ENCODE measurements at regions not wholly inside any gene's neighbourhood (a gene's known extent, or its start where the extent isn't known, plus 50 kb on each side); places are given as distances from the start of the nearest gene placed in this dataset.

DNA sequence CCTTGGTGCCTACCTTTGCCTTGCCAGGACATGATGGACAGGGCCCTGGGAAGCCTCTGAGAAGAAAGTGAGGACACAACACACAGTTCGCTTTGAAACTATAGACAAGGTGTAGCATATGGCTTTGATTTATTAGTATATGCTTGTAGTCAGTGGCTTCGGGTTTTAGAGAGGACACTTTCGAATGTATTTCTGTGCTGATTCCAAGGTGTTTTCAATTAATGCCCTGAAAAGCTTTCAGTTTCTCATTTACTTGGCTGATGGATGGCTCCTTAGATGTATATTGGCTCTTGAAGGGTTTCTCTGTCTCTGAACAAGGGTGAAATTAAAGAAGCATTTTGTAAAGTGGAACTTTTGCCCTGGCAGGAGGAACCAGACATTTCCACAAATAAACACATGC, 106.9 kb downstream of the POSTN start:
- Mint-ChIP-seq H3K36me3 (ENCODE audit: low read depth) (no peaks in the 10 kb centered on the region), H3K9me3 (no peaks in the 10 kb centered on the region), H3K27me3 (no peaks in the 10 kb centered on the region), H3K4me3 (no peak overlapping the region), H3K4me1 (ENCODE audit: low read depth) (no peaks in the 10 kb centered on the region), H3K27ac (no peak overlapping the region)
- no peak overlapping the region for H3K4me3 ChIP-seq (ENCODE audit: low read length)
- DNase-seq: no peak
- CTCF ChIA-PET: no interaction called here
- H3K9me3 ChIP-seq (ENCODE audit: control insufficient read depth in 1 of 2, insufficient read depth in 1 of 2, low read length in 2 of 2): no peaks in the 10 kb centered on the region
- H3K36me3 ChIP-seq (ENCODE audit: insufficient read depth, low read length): no peaks in the 10 kb centered on the region
- intact Hi-C loops (cut with DNase I, micrococcal nuclease): no loop called here
- H3K4me1 ChIP-seq (ENCODE audit: insufficient read depth, low read length): no peaks in the 10 kb centered on the region
- TF ChIP-seq, protein P1, sequence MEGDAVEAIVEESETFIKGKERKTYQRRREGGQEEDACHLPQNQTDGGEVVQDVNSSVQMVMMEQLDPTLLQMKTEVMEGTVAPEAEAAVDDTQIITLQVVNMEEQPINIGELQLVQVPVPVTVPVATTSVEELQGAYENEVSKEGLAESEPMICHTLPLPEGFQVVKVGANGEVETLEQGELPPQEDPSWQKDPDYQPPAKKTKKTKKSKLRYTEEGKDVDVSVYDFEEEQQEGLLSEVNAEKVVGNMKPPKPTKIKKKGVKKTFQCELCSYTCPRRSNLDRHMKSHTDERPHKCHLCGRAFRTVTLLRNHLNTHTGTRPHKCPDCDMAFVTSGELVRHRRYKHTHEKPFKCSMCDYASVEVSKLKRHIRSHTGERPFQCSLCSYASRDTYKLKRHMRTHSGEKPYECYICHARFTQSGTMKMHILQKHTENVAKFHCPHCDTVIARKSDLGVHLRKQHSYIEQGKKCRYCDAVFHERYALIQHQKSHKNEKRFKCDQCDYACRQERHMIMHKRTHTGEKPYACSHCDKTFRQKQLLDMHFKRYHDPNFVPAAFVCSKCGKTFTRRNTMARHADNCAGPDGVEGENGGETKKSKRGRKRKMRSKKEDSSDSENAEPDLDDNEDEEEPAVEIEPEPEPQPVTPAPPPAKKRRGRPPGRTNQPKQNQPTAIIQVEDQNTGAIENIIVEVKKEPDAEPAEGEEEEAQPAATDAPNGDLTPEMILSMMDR (IDR thresholded peaks at IDR 0.05): no peak
- POLR2A ChIA-PET: no interaction called here
- no peak for ATAC-seq (ENCODE audit: poor library complexity)
- no peak overlapping the region for H3K27ac ChIP-seq (ENCODE audit: low read depth in 1 of 2, low read length in 2 of 2)
- no peaks in the 10 kb centered on the region for H3K27me3 ChIP-seq (ENCODE audit: control insufficient read depth in 1 of 2, insufficient read depth in 2 of 2, low read length in 2 of 2)

DNA sequence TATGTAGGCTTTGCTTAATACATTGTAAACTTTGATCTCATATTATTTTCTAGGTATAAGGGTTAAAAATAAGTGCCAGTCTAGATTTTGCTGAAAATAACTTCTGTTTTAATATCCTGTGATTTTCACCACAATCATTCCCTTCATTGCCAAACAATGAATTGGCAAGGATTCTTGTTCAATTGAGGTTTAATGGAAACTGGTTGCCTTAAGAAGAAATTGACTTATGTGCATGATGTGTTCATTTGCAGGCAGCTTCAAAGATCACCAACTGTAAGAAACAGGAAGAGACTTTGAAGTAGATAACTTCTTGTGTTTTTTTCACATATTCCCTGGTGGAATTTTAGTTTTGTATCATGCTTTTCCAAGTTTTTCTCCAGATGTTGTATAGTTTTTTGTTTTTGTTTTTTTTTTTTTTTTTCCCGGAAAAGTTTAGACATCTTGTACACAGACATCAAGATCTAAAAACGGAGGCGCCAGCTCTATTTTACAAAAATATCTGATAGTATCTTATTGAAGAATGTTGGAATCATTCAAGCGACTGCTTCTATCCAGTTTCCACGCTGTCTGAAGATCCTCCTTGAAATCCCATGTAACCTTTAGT, 108.3 kb downstream of the POSTN start:
- no peaks in the 10 kb centered on the region for H3K9me3 ChIP-seq (ENCODE audit: control insufficient read depth in 1 of 2, insufficient read depth in 1 of 2, low read length in 2 of 2)
- ChIA-PET CTCF (no interaction called here), POLR2A (no interaction called here)
- Mint-ChIP-seq H3K36me3 (ENCODE audit: low read depth) (no peaks in the 10 kb centered on the region), H3K4me1 (ENCODE audit: low read depth) (no peaks in the 10 kb centered on the region), H3K27ac (no peak overlapping the region), H3K4me3 (no peak overlapping the region), H3K9me3 (no peaks in the 10 kb centered on the region), H3K27me3 (no peaks in the 10 kb centered on the region)
- no peak overlapping the region for H3K4me3 ChIP-seq (ENCODE audit: low read length)
- no peaks in the 10 kb centered on the region for H3K27me3 ChIP-seq (ENCODE audit: control insufficient read depth in 1 of 2, insufficient read depth in 2 of 2, low read length in 2 of 2)
- ATAC-seq (ENCODE audit: poor library complexity) (no peak), DNase-seq (no peak)
- no peak overlapping the region for H3K27ac ChIP-seq (ENCODE audit: low read depth in 1 of 2, low read length in 2 of 2)
- intact Hi-C loops (cut with DNase I, micrococcal nuclease): no loop called here
- H3K4me1 ChIP-seq (ENCODE audit: insufficient read depth, low read length): no peaks in the 10 kb centered on the region
- TF ChIP-seq, protein P1 (IDR thresholded peaks at IDR 0.05): no peak
- no peaks in the 10 kb centered on the region for H3K36me3 ChIP-seq (ENCODE audit: insufficient read depth, low read length)

DNA sequence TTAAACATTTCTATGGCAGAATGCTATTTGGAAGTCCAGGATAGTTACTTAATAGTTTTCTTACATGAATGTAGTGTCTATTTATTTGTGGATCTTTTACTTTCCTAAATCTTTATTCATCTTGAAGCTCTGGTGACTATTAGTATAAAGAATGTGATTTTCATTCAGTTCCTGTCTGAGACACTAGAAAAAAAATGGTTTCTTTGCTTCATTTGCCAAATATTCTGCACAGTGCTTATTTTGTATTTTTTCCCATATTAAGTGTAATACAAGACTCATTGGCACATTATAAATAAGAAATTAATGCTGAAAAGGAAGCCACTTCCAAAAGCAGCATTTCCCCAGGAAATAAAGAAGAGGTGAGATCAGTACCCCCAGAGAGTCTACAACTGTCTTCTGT, 109.8 kb downstream of the POSTN start:
- no peak overlapping the region for H3K27ac ChIP-seq (ENCODE audit: low read depth in 1 of 2, low read length in 2 of 2)
- no peaks in the 10 kb centered on the region for H3K27me3 ChIP-seq (ENCODE audit: control insufficient read depth in 1 of 2, insufficient read depth in 2 of 2, low read length in 2 of 2)
- no peak overlapping the region for H3K4me3 ChIP-seq (ENCODE audit: low read length)
- no peaks in the 10 kb centered on the region for H3K27me3 Mint-ChIP-seq
- H3K4me1 Mint-ChIP-seq (ENCODE audit: low read depth): no peaks in the 10 kb centered on the region
- H3K4me3 Mint-ChIP-seq: no peak overlapping the region
- CTCF ChIA-PET: no interaction called here
- TF ChIP-seq, protein P1 (IDR thresholded peaks at IDR 0.05): no peak
- intact Hi-C loops (cut with DNase I, micrococcal nuclease): no loop called here
- H3K9me3 ChIP-seq (ENCODE audit: control insufficient read depth in 1 of 2, insufficient read depth in 1 of 2, low read length in 2 of 2): no peaks in the 10 kb centered on the region
- H3K36me3 ChIP-seq (ENCODE audit: insufficient read depth, low read length): no peaks in the 10 kb centered on the region
- H3K36me3 Mint-ChIP-seq (ENCODE audit: low read depth): no peaks in the 10 kb centered on the region
- no peak overlapping the region for H3K27ac Mint-ChIP-seq
- H3K4me1 ChIP-seq (ENCODE audit: insufficient read depth, low read length): no peaks in the 10 kb centered on the region
- no peak for DNase-seq
- H3K9me3 Mint-ChIP-seq: no peaks in the 10 kb centered on the region
- ATAC-seq (ENCODE audit: poor library complexity): no peak
- POLR2A ChIA-PET: no interaction called here
